Rectal smooth muscle tissue (tissue), 1 donor: ENCODE measurements at regions not wholly inside any gene's neighbourhood (a gene's known extent, or its start where the extent isn't known, plus 50 kb on each side); places are given as distances from the start of the nearest gene placed in this dataset.
"Not testable (repeated sequence)": the region's sequence is repeated elsewhere in the genome, so short reads cannot be mapped to it uniquely, and the experiment has no call there.

Experiments used
- H3K27ac ChIP-seq: one replicate; pipeline ENCODE4 v1.7.0; 2013; ENCODE audit warnings: low read depth, low read length, inconsistent platforms
- H3K27me3 ChIP-seq: one replicate; pipeline ENCODE4 v1.7.0; 2013; ENCODE audit warnings: low read length; ENCODE audit not compliant: control insufficient read depth, insufficient read depth
- H3K36me3 ChIP-seq: one replicate; pipeline ENCODE4 v1.7.0; 2013; ENCODE audit warnings: low read length; ENCODE audit not compliant: control insufficient read depth, insufficient read depth
- H3K4me1 ChIP-seq: one replicate; pipeline ENCODE4 v1.7.0; 2013; ENCODE audit warnings: low read length; ENCODE audit not compliant: control insufficient read depth, insufficient read depth
- H3K4me3 ChIP-seq: one replicate; pipeline ENCODE4 v1.7.0; 2013; ENCODE audit warnings: low read length
- H3K9ac ChIP-seq: one replicate; pipeline ENCODE4 v1.7.0; 2013; ENCODE audit warnings: low read length

- Histone ChIP-seq H3K4me3 (no peak overlapping the region), H3K4me1 (no peaks in the 10 kb centered on the region), H3K27me3 (no peaks in the 10 kb centered on the region), H3K36me3 (no peaks in the 10 kb centered on the region), H3K9ac (no peak overlapping the region), H3K27ac (no peak overlapping the region)
These were observed 407.0 kb downstream of the MED13L start for GRCh38 chr12:115870510-115870909.

- Histone ChIP-seq H3K9ac (no peak overlapping the region), H3K4me3 (no peak overlapping the region), H3K36me3 (no peaks in the 10 kb centered on the region), H3K27ac (no peak overlapping the region), H3K4me1 (no peaks in the 10 kb centered on the region), H3K27me3 (no peaks in the 10 kb centered on the region)
These were observed 407.5 kb downstream of the MED13L start for GRCh38 chr12:115870021-115870420.

GRCh38 chr12:115869604-115870003 is 407.9 kb downstream of the MED13L start:
- Histone ChIP-seq H3K36me3 (no peaks in the 10 kb centered on the region), H3K27me3 (no peaks in the 10 kb centered on the region), H3K27ac (no peak overlapping the region), H3K9ac (no peak overlapping the region), H3K4me3 (no peak overlapping the region), H3K4me1 (no peaks in the 10 kb centered on the region)

- Histone ChIP-seq H3K27me3 (no peaks in the 10 kb centered on the region), H3K36me3 (no peaks in the 10 kb centered on the region), H3K27ac (no peak overlapping the region), H3K4me3 (no peak overlapping the region), H3K9ac (no peak overlapping the region), H3K4me1 (no peaks in the 10 kb centered on the region)
These were observed 408.9 kb downstream of the MED13L start for GRCh38 chr12:115868624-115869023.

- H3K36me3 ChIP-seq = no peaks in the 10 kb centered on the region
- H3K27ac ChIP-seq = no peak overlapping the region
- H3K27me3 ChIP-seq = no peaks in the 10 kb centered on the region
- no peak overlapping the region for H3K4me3 ChIP-seq
- H3K9ac ChIP-seq = no peak overlapping the region
- H3K4me1 ChIP-seq = no peaks in the 10 kb centered on the region
These were observed 409.6 kb downstream of the MED13L start for GRCh38 chr12:115867854-115868253.

GRCh38 chr12:115866909-115867525 is 410.5 kb downstream of the MED13L start:
- Histone ChIP-seq H3K27ac (no peak overlapping the region), H3K4me1 (no peaks in the 10 kb centered on the region), H3K36me3 (no peaks in the 10 kb centered on the region), H3K9ac (no peak overlapping the region), H3K4me3 (no peak overlapping the region), H3K27me3 (no peaks in the 10 kb centered on the region)

GRCh38 chr12:115866281-115866680 is 411.2 kb downstream of the MED13L start:
- not testable (repeated sequence) for H3K9ac ChIP-seq, H3K27me3 ChIP-seq, H3K27ac ChIP-seq, H3K36me3 ChIP-seq, H3K4me1 ChIP-seq, H3K4me3 ChIP-seq

- Histone ChIP-seq H3K27ac (no peak overlapping the region), H3K9ac (no peak overlapping the region), H3K27me3 (no peaks in the 10 kb centered on the region), H3K4me1 (no peaks in the 10 kb centered on the region), H3K36me3 (no peaks in the 10 kb centered on the region), H3K4me3 (no peak overlapping the region)
These were observed 413.1 kb downstream of the MED13L start for GRCh38 chr12:115864396-115864795.

GRCh38 chr12:115860619-115861018 is 416.9 kb downstream of the MED13L start:
- Histone ChIP-seq H3K9ac (no peak overlapping the region), H3K36me3 (no peaks in the 10 kb centered on the region), H3K27me3 (no peaks in the 10 kb centered on the region), H3K4me3 (no peak overlapping the region), H3K27ac (no peak overlapping the region), H3K4me1 (no peaks in the 10 kb centered on the region)

- Histone ChIP-seq H3K36me3 (no peaks in the 10 kb centered on the region), H3K4me3 (no peak overlapping the region), H3K27ac (no peak overlapping the region), H3K27me3 (no peaks in the 10 kb centered on the region), H3K4me1 (no peaks in the 10 kb centered on the region), H3K9ac (no peak overlapping the region)
These were observed 418.3 kb downstream of the MED13L start for GRCh38 chr12:115859231-115859630.

- Histone ChIP-seq H3K36me3 (no peaks in the 10 kb centered on the region), H3K27ac (no peak overlapping the region), H3K27me3 (no peaks in the 10 kb centered on the region), H3K9ac (no peak overlapping the region), H3K4me1 (no peaks in the 10 kb centered on the region), H3K4me3 (no peak overlapping the region)
These were observed 419.6 kb downstream of the MED13L start for GRCh38 chr12:115857923-115858322.

GRCh38 chr12:115857160-115857920 is 420.2 kb downstream of the MED13L start:
- H3K27me3 ChIP-seq = no peaks in the 10 kb centered on the region
- no peak overlapping the region for H3K4me3 ChIP-seq
- H3K4me1 ChIP-seq = no peaks in the 10 kb centered on the region
- H3K36me3 ChIP-seq = no peaks in the 10 kb centered on the region
- no peak overlapping the region for H3K27ac ChIP-seq
- no peak overlapping the region for H3K9ac ChIP-seq

- Histone ChIP-seq H3K36me3 (no peaks in the 10 kb centered on the region), H3K27me3 (no peaks in the 10 kb centered on the region), H3K27ac (no peak overlapping the region), H3K4me1 (no peaks in the 10 kb centered on the region), H3K9ac (no peak overlapping the region), H3K4me3 (no peak overlapping the region)
These were observed 425.4 kb downstream of the MED13L start for GRCh38 chr12:115852054-115852453.
